ENCODE measurements at regions not wholly inside any gene's neighbourhood (a gene's known extent, or its start where the extent isn't known, plus 50 kb on each side); places are given as distances from the start of the nearest gene placed in this dataset.

DNA sequence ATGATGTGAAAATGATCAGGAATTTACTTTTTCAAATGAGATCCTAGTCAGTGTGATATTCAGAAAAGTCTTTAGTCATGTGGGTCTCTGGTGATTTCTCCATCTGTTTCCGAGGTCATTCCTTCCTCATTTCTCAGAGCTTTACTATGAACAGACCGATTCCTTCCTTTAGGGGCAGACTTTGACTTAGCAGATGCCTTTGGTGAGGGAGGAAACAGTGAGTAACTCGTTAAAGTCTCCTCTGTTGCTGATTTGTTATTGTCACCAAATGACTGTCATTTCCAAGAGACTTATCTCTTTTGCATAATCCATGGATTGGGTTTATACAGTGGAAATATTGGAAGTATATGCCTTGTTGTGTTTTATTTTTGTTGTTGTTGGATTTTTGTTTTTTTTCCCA, 76.2 kb upstream of the CD99 start:
- TF ChIP-seq ZNF132 (tag by site-specific recombination; IDR thresholded peaks at IDR 0.05; ENCODE audit: borderline replicate concordance) (no peak), SETDB1 (IDR thresholded peaks at IDR 0.05; ENCODE audit: insufficient read length, low read length) (no peak), ZEB2 (tag by site-specific recombination; IDR thresholded peaks at IDR 0.05) (no peak), CTCF (tag by site-specific recombination; IDR thresholded peaks at IDR 0.05) (no peak), ZNF626 (tag by site-specific recombination; IDR thresholded peaks at IDR 0.05) (no peak), ZNF488 (tag by site-specific recombination; IDR thresholded peaks at IDR 0.05) (no peak), PRDM4 (tag by site-specific recombination; IDR thresholded peaks at IDR 0.05) (no peak), ZNF624 (tag by site-specific recombination; IDR thresholded peaks at IDR 0.05) (no peak)
- Histone ChIP-seq H3K4me3 (ENCODE audit: low read depth, low read length) (no peak overlapping the region), H3K4me1 (ENCODE audit: control insufficient read depth, insufficient read depth, low read length) (0 out of 2 replicates have a peak, but pooled peaks cover 3% of the 10 kb centered on the region), H3K9me3 (ENCODE audit: control insufficient read depth, insufficient read depth, low read depth, low read length) (no peaks in the 10 kb centered on the region), H3K27ac (ENCODE audit: extremely low read depth, low read depth, low read length) (no peak overlapping the region), H3K36me3 (ENCODE audit: control insufficient read depth in 2 of 2, insufficient read depth in 1 of 2, low read length in 2 of 2) (peaks cover 35 to 52% of the 10 kb centered on the region in 2 experiments)
- CTCF ChIA-PET = no interaction called here
- POLR2A ChIA-PET = no interaction called here

DNA sequence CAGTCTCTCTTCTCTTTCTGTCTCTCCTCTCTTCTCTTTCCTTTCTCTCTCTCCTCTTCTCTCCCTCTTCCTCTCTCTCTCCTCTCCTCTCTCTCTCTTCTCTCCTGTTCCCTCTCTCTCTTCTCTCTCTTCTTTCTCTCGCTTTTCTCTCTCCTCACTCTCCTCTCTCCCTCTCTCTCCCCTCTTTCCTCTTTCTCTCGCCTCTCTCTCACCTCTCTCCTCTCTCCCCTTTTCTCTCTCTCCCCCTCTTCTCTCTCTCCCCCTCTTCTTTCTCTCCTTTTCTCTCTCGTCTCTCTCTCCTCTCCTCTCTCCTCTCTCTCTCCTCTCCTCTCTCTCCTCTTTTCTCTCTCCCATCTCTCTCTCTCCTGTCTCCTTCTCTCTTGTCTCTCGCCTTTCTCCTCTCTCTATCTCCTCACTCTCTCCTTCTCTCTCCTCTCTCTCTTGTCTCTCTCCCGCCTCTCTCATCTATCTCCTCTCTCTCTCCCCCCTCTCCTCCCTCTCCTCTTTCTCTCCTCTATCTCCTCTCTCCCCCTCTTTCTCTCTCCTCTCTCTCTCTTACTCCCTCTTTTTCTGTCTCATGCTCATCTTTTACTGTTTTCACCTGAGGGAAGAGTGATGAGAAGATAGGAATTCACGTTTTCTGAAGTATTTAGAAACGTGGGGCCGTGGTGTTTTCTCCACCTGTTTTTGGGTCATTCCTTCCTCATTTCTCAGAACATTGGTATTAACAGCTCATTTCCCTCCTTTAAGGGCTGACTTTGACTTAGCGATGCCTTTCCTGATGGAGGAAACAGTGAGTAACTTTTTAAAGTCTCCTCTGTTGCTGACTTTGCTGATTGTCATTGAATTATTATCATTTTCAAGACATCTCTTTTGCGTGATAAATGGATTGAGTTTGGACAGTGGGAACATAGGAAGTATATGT, 80.6 kb upstream of the CD99 start:
- CTCF ChIA-PET = no interaction called here
- Histone ChIP-seq H3K27ac (ENCODE audit: extremely low read depth, low read depth, low read length) (no peak overlapping the region), H3K4me1 (ENCODE audit: control insufficient read depth, insufficient read depth, low read length) (0 out of 2 replicates have a peak, but pooled peaks cover 3% of the 10 kb centered on the region)

More for the DNA sequence above, 80.6 kb upstream of the CD99 start:
- Histone ChIP-seq H3K9me3 (ENCODE audit: control insufficient read depth, insufficient read depth, low read depth, low read length) (no peaks in the 10 kb centered on the region), H3K4me3 (ENCODE audit: low read depth, low read length) (peak overlapping the region; percentile 87), H3K36me3 (ENCODE audit: control insufficient read depth in 2 of 2, insufficient read depth in 1 of 2, low read length in 2 of 2) (peaks cover 18% of the 10 kb centered on the region in 2 experiments)
- TF ChIP-seq ZNF596 (tag by site-specific recombination; IDR thresholded peaks at IDR 0.05) (peak; percentile 99), ZNF585B (tag by site-specific recombination; IDR thresholded peaks at IDR 0.05) (no peak), ZNF791 (tag by site-specific recombination; IDR thresholded peaks at IDR 0.05) (peak; percentile 7; the same call in 1 of the 2 replicates), ZNF169 (tag by site-specific recombination; IDR thresholded peaks at IDR 0.05) (peak; percentile 99), ZNF843 (tag by site-specific recombination; IDR thresholded peaks at IDR 0.05) (0 out of 2 replicates have a peak, but pooled peaks have one; percentile 9), PRDM1 (tag by site-specific recombination; IDR thresholded peaks at IDR 0.05) (peak; percentile 99), ZNF366 (tag by site-specific recombination; conservative IDR thresholded peaks at IDR 0.05) (peak; percentile 88), ZNF571 (tag by site-specific recombination; IDR thresholded peaks at IDR 0.05) (no peak), ZNF747 (tag by site-specific recombination; IDR thresholded peaks at IDR 0.05) (no peak), ZNF670 (tag by site-specific recombination; IDR thresholded peaks at IDR 0.05; ENCODE audit: low read depth) (no peak)
- TF ChIP-seq, protein P1, sequence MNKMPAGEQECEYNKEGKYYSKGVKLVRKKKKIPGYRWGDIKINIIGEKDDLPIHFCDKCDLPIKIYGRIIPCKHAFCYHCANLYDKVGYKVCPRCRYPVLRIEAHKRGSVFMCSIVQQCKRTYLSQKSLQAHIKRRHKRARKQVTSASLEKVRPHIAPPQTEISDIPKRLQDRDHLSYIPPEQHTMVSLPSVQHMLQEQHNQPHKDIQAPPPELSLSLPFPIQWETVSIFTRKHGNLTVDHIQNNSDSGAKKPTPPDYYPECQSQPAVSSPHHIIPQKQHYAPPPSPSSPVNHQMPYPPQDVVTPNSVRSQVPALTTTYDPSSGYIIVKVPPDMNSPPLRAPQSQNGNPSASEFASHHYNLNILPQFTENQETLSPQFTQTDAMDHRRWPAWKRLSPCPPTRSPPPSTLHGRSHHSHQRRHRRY (tag by site-specific recombination; IDR thresholded peaks at IDR 0.05) = 0 out of 2 replicates have a peak, but pooled peaks have one; percentile 34
- TF ChIP-seq, protein P2, sequence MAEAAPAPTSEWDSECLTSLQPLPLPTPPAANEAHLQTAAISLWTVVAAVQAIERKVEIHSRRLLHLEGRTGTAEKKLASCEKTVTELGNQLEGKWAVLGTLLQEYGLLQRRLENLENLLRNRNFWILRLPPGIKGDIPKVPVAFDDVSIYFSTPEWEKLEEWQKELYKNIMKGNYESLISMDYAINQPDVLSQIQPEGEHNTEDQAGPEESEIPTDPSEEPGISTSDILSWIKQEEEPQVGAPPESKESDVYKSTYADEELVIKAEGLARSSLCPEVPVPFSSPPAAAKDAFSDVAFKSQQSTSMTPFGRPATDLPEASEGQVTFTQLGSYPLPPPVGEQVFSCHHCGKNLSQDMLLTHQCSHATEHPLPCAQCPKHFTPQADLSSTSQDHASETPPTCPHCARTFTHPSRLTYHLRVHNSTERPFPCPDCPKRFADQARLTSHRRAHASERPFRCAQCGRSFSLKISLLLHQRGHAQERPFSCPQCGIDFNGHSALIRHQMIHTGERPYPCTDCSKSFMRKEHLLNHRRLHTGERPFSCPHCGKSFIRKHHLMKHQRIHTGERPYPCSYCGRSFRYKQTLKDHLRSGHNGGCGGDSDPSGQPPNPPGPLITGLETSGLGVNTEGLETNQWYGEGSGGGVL (tag by site-specific recombination; IDR thresholded peaks at IDR 0.05) = peak; percentile 89
- POLR2A ChIA-PET = no interaction called here

Measured in HEK293 (cell line).